ENCODE measurements at regions not wholly inside any gene's neighbourhood (a gene's known extent, or its start where the extent isn't known, plus 50 kb on each side); places are given as distances from the start of the nearest gene placed in this dataset.
A peak's percentile ranks its signal among the peaks of the same experiment; 100 is the strongest.

- no peak for DNase-seq
Measured at GRCh38 chr10:80861882-80862281, 324.2 kb downstream of the SH2D4B start.

GRCh38 chr10:80870282-80870681 is 332.6 kb downstream of the SH2D4B start:
- no peak for DNase-seq

- DNase-seq: no peak
Measured at GRCh38 chr10:80871083-80871482, 333.4 kb downstream of the SH2D4B start.

GRCh38 chr10:80878330-80878729 is 340.6 kb downstream of the SH2D4B start:
- DNase-seq: no peak

- no peak for DNase-seq
Measured at GRCh38 chr10:80890146-80890545, 352.4 kb downstream of the SH2D4B start.

GRCh38 chr10:80893256-80893655 is 355.6 kb downstream of the SH2D4B start:
- no peak for DNase-seq

- no peak for DNase-seq
Measured at GRCh38 chr10:80894311-80894791, 356.6 kb downstream of the SH2D4B start.

- no peak for DNase-seq
Measured at GRCh38 chr10:80894797-80895467, 357.2 kb downstream of the SH2D4B start.

GRCh38 chr10:80896076-80896475 is 358.4 kb downstream of the SH2D4B start:
- DNase-seq: no peak

GRCh38 chr10:80896959-80897358 is 359.3 kb downstream of the SH2D4B start:
- DNase-seq: no peak

GRCh38 chr10:80900661-80901060 is 363.0 kb downstream of the SH2D4B start:
- no peak for DNase-seq

GRCh38 chr10:80908611-80909010 is 370.9 kb downstream of the SH2D4B start:
- no peak for DNase-seq

GRCh38 chr10:80909254-80909653 is 371.6 kb downstream of the SH2D4B start:
- no peak for DNase-seq

- DNase-seq: no peak
Measured at GRCh38 chr10:80917636-80918035, 379.9 kb downstream of the SH2D4B start.

- DNase-seq: no peak
Measured at GRCh38 chr10:80921032-80921431, 383.3 kb downstream of the SH2D4B start.

GRCh38 chr10:80924063-80924952 is 386.6 kb downstream of the SH2D4B start:
- DNase-seq: peak; percentile 50

GRCh38 chr10:80927419-80928078 is 389.8 kb downstream of the SH2D4B start:
- DNase-seq: no peak

- DNase-seq: no peak
Measured at GRCh38 chr10:80938903-80939302, 401.2 kb downstream of the SH2D4B start.

- DNase-seq: no peak
Measured at GRCh38 chr10:80945264-80945880, 407.7 kb downstream of the SH2D4B start.

GRCh38 chr10:80946073-80946472 is 408.4 kb downstream of the SH2D4B start:
- DNase-seq: no peak

GRCh38 chr10:80946957-80947726 is 409.4 kb downstream of the SH2D4B start:
- no peak for DNase-seq

GRCh38 chr10:80949785-80950184 is 412.1 kb downstream of the SH2D4B start:
- no peak for DNase-seq

Measured in right forelimb (tissue), 1 donor.